ENCODE measurements at regions not wholly inside any gene's neighbourhood (a gene's known extent, or its start where the extent isn't known, plus 50 kb on each side); places are given as distances from the start of the nearest gene placed in this dataset.

DNA sequence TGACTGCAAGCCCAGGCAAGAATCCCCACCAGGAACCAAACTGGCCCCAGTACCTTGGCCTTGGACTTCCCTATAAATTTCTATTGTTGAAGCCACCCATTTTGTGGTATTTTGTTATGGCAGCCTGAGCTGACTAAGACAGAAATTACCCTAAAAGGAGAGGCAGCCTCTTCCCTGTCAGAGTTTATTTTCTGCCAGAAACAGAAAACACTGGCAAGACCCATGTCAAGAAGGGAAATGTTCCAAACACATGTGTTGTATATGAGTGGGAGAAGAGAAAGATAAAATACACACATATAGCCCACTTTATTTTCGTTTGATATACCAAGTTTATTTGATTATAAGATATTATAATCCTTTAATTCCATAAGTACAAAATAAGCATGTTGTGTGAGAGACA, 225.1 kb upstream of the FSHR start:
- TF ChIP-seq CTCF (IDR thresholded peaks at IDR 0.05; ENCODE audit: insufficient read depth, low read length, poor library complexity, severe bottlenecking): no peak
- Histone ChIP-seq H3K27me3 (replicated peaks; ENCODE audit: control insufficient read depth, insufficient read depth, low read length) (no peaks in the 10 kb centered on the region), H3K36me3 (ENCODE audit: control insufficient read depth, insufficient read depth, low read length) (no peaks in the 10 kb centered on the region), H3K4me3 (replicated peaks; ENCODE audit: low read depth, low read length) (no peak overlapping the region)
- DNase-seq (ENCODE audit: extremely low read depth, insufficient read length): no peak

- no peak for DNase-seq (ENCODE audit: extremely low read depth, insufficient read length)
- no peak overlapping the region for H3K4me3 ChIP-seq (replicated peaks; ENCODE audit: low read depth, low read length)
- H3K27me3 ChIP-seq (replicated peaks; ENCODE audit: control insufficient read depth, insufficient read depth, low read length): no peaks in the 10 kb centered on the region
- no peak for TF ChIP-seq CTCF (IDR thresholded peaks at IDR 0.05; ENCODE audit: insufficient read depth, low read length, poor library complexity, severe bottlenecking)
- no peaks in the 10 kb centered on the region for H3K36me3 ChIP-seq (ENCODE audit: control insufficient read depth, insufficient read depth, low read length)
Observed at GRCh38 chr2:49371128-49371701, 216.9 kb upstream of the FSHR start.

DNA sequence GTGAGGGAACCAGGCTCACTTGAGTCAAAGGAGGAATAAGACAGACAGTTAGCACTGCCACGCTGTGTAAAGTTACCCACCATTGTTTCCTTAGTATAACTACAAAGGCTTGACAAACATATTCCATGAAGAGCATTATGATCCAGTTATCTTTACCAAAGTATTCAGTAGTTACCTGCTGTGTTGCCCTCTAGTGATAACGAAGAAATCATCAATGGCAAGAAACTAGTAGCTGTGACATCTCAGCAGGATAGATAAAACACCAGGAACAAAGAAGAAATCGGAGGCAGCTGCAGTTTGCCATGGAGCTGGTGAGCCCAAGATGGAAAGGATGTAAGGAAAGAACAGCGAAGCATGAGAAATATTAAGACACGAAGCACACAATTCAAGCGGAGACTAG, 215.3 kb upstream of the FSHR start:
- no peak for DNase-seq (ENCODE audit: extremely low read depth, insufficient read length)
- no peak for TF ChIP-seq CTCF (IDR thresholded peaks at IDR 0.05; ENCODE audit: insufficient read depth, low read length, poor library complexity, severe bottlenecking)
- Histone ChIP-seq H3K36me3 (ENCODE audit: control insufficient read depth, insufficient read depth, low read length) (no peaks in the 10 kb centered on the region), H3K27me3 (replicated peaks; ENCODE audit: control insufficient read depth, insufficient read depth, low read length) (no peaks in the 10 kb centered on the region), H3K4me3 (replicated peaks; ENCODE audit: low read depth, low read length) (no peak overlapping the region)

GRCh38 chr2:49369101-49369500, 214.8 kb upstream of the FSHR start:
- Histone ChIP-seq H3K4me3 (replicated peaks; ENCODE audit: low read depth, low read length) (no peak overlapping the region), H3K36me3 (ENCODE audit: control insufficient read depth, insufficient read depth, low read length) (no peaks in the 10 kb centered on the region), H3K27me3 (replicated peaks; ENCODE audit: control insufficient read depth, insufficient read depth, low read length) (no peaks in the 10 kb centered on the region)
- no peak for TF ChIP-seq CTCF (IDR thresholded peaks at IDR 0.05; ENCODE audit: insufficient read depth, low read length, poor library complexity, severe bottlenecking)
- DNase-seq (ENCODE audit: extremely low read depth, insufficient read length): no peak

GRCh38 chr2:49367003-49367402, 212.7 kb upstream of the FSHR start:
- Histone ChIP-seq H3K36me3 (ENCODE audit: control insufficient read depth, insufficient read depth, low read length) (no peaks in the 10 kb centered on the region), H3K4me3 (replicated peaks; ENCODE audit: low read depth, low read length) (no peak overlapping the region), H3K27me3 (replicated peaks; ENCODE audit: control insufficient read depth, insufficient read depth, low read length) (no peaks in the 10 kb centered on the region)
- no peak for DNase-seq (ENCODE audit: extremely low read depth, insufficient read length)
- TF ChIP-seq CTCF (IDR thresholded peaks at IDR 0.05; ENCODE audit: insufficient read depth, low read length, poor library complexity, severe bottlenecking): no peak

DNA sequence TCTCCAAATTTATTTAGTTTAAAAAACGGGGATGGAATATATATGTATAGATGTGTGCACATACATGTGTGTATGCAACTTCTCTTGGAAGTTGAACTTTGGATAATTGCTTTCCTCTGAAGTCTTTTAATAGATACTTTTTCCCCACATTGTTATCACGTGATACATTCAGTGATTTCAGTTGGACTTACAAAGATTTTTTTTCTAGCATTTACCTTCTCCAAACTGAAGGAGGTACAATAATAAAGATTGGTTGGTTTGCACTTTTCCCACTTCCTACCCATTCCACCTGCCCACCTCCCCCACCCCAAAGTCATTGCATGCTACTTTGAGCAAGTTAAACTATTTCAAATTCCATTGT, 206.1 kb upstream of the FSHR start:
- Histone ChIP-seq H3K27me3 (replicated peaks; ENCODE audit: control insufficient read depth, insufficient read depth, low read length) (no peaks in the 10 kb centered on the region), H3K36me3 (ENCODE audit: control insufficient read depth, insufficient read depth, low read length) (no peaks in the 10 kb centered on the region), H3K4me3 (replicated peaks; ENCODE audit: low read depth, low read length) (no peak overlapping the region)
- TF ChIP-seq CTCF (IDR thresholded peaks at IDR 0.05; ENCODE audit: insufficient read depth, low read length, poor library complexity, severe bottlenecking): no peak
- DNase-seq (ENCODE audit: extremely low read depth, insufficient read length): no peak

All from GM06990 (cell line).